ENCODE measurements at regions not wholly inside any gene's neighbourhood (a gene's known extent, or its start where the extent isn't known, plus 50 kb on each side); places are given as distances from the start of the nearest gene placed in this dataset.

DNA sequence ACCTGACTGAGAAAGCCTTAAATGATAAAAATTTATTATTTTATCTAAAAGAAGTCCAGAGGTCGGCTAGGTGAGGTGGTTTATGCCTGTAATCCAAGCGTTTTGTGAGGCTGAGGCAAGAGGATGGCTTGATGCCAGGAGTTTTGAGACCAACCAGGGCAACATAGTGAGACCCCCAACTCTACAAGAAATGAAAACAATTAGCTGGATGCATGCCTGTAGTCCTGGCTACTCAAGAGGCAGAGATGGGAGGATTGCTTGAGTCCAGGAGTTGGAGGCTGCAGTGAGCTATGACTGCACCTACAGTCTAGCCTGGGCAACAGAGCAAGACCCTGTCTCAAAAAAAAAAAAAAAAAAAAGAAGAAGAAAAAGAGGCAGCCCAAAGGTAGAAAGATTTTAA, 179.9 kb upstream of the KIF2A start:
- TF ChIP-seq, protein P1, sequence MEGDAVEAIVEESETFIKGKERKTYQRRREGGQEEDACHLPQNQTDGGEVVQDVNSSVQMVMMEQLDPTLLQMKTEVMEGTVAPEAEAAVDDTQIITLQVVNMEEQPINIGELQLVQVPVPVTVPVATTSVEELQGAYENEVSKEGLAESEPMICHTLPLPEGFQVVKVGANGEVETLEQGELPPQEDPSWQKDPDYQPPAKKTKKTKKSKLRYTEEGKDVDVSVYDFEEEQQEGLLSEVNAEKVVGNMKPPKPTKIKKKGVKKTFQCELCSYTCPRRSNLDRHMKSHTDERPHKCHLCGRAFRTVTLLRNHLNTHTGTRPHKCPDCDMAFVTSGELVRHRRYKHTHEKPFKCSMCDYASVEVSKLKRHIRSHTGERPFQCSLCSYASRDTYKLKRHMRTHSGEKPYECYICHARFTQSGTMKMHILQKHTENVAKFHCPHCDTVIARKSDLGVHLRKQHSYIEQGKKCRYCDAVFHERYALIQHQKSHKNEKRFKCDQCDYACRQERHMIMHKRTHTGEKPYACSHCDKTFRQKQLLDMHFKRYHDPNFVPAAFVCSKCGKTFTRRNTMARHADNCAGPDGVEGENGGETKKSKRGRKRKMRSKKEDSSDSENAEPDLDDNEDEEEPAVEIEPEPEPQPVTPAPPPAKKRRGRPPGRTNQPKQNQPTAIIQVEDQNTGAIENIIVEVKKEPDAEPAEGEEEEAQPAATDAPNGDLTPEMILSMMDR (IDR thresholded peaks at IDR 0.05; ENCODE audit: low read depth, low read length), result no peak
- TF ChIP-seq, protein P2, sequence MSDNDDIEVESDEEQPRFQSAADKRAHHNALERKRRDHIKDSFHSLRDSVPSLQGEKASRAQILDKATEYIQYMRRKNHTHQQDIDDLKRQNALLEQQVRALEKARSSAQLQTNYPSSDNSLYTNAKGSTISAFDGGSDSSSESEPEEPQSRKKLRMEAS (IDR thresholded peaks at IDR 0.05; ENCODE audit: low read depth, low read length), result no peak

Measured in NB4 (cell line).